ENCODE measurements at regions not wholly inside any gene's neighbourhood (a gene's known extent, or its start where the extent isn't known, plus 50 kb on each side); places are given as distances from the start of the nearest gene placed in this dataset.

GRCh38 chr11:92855607-92856405 lies 113.6 kb upstream of the MTNR1B start:
- DNase-seq (ENCODE audit: low read depth), result no peak
- TF ChIP-seq CTCF (IDR thresholded peaks at IDR 0.05; ENCODE audit: insufficient read depth, low read depth, low read length), result no peak
- no peak overlapping the region for H3K4me3 ChIP-seq (ENCODE audit: low read depth, low read length)

GRCh38 chr11:92857407-92857806 lies 112.0 kb upstream of the MTNR1B start:
- no peak for TF ChIP-seq CTCF (IDR thresholded peaks at IDR 0.05; ENCODE audit: insufficient read depth, low read depth, low read length)
- no peak for DNase-seq (ENCODE audit: low read depth)
- H3K4me3 ChIP-seq (ENCODE audit: low read depth, low read length), result no peak overlapping the region

- TF ChIP-seq CTCF (IDR thresholded peaks at IDR 0.05; ENCODE audit: insufficient read depth, low read depth, low read length), result no peak
- H3K4me3 ChIP-seq (ENCODE audit: low read depth, low read length), result no peak overlapping the region
- no peak for DNase-seq (ENCODE audit: low read depth)
Measured at GRCh38 chr11:92859156-92859690, 110.2 kb upstream of the MTNR1B start.

GRCh38 chr11:92861634-92862033 lies 107.8 kb upstream of the MTNR1B start:
- H3K4me3 ChIP-seq (ENCODE audit: low read depth, low read length), result no peak overlapping the region
- DNase-seq (ENCODE audit: low read depth), result no peak
- no peak for TF ChIP-seq CTCF (IDR thresholded peaks at IDR 0.05; ENCODE audit: insufficient read depth, low read depth, low read length)

GRCh38 chr11:92865352-92865751 lies 104.1 kb upstream of the MTNR1B start:
- no peak for TF ChIP-seq CTCF (IDR thresholded peaks at IDR 0.05; ENCODE audit: insufficient read depth, low read depth, low read length)
- H3K4me3 ChIP-seq (ENCODE audit: low read depth, low read length), result no peak overlapping the region
- peak; percentile 2 for DNase-seq (ENCODE audit: low read depth)

- TF ChIP-seq CTCF (IDR thresholded peaks at IDR 0.05; ENCODE audit: insufficient read depth, low read depth, low read length), result no peak
- no peak overlapping the region for H3K4me3 ChIP-seq (ENCODE audit: low read depth, low read length)
- no peak for DNase-seq (ENCODE audit: low read depth)
Measured at GRCh38 chr11:92866679-92867282, 102.7 kb upstream of the MTNR1B start.

Measured in fibroblast of villous mesenchyme (primary cell).